ENCODE measurements at regions not wholly inside any gene's neighbourhood (a gene's known extent, or its start where the extent isn't known, plus 50 kb on each side); places are given as distances from the start of the nearest gene placed in this dataset.
A peak's percentile ranks its signal among the peaks of the same experiment; 100 is the strongest.

DNA sequence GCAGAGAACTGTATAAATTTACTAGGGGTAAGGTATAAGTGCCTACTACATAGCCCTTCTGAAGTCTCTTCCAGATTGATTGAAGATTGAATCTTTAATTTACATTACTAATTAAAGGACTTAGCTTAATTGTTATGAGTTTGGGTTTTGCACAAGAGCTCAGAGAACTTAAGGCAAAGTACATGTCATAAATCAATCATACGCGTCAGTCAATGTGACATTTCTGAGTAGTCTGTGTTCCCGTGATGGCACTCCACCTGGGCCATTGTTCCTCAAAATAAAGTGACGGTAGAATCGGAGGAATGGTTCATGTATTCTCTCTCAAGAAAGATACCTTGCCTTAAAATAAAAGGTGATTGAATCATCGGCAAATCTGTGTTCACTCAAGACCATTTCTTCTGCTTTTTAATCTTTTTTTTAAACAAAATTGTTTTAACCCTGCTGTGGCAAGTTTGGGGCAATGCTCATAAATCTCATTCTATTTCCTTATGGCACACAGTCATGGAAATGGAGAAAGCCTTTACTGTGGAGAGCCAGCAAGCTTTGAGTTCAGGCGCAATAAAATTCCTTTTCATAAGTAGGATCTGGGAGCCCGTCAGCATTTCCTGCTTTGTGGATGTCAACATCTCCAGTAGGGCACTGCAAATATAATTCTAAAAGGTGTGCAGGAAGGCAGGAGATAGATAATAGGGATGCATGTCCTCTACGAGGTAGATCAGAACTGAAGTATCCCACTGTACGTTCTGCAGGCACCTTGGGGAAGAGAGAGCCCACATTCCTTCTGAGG lies 427.4 kb downstream of the GATA3 start:
- no peak for DNase-seq (ENCODE audit: low read depth)

GRCh38 chr10:8485032-8485431 lies 430.5 kb downstream of the GATA3 start:
- DNase-seq (ENCODE audit: low read depth) = no peak

- DNase-seq (ENCODE audit: low read depth) = peak; percentile 57
These were observed 432.9 kb downstream of the GATA3 start for GRCh38 chr10:8487346-8487745.

GRCh38 chr10:8489232-8489631 lies 434.7 kb downstream of the GATA3 start:
- DNase-seq (ENCODE audit: low read depth) = no peak

DNA sequence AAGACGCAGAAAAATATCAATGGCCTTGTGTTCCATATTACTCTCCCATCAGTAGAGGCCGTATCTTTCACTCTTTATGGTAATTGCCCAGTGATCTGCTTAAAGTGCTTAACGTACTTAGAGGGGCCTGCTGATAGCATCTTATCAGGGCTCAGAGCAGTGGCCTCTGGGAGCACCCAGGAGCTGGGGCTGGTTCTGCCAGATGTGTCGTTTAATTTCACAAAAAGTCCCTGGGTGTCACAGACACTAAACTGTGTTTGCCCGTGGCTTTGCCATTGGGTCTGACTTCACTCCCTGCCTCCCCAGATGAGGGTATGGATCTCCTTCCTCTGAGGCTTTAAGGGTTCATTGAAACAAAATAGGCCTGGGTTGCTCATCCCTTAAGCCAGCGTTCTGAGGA lies 435.3 kb downstream of the GATA3 start:
- no peak for DNase-seq (ENCODE audit: low read depth)

DNA sequence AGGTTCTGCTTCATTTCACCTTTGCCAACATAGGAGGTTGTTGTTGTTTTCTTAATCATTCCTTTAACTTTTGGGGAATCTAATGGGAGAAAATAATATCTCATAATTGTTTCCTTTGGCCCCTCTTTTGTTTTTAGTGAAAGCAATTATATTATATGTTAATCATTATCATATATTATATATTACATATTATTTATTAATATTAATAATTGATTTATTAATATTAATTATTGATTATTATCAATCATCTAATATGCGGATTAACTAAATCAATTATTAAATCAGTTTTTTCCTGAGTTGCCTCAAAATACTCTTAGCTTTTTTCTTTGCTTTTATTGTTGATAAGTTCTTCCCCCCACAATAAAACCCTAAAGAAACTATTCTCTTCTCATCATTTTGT lies 443.8 kb downstream of the GATA3 start:
- no peak for DNase-seq (ENCODE audit: low read depth)

DNA sequence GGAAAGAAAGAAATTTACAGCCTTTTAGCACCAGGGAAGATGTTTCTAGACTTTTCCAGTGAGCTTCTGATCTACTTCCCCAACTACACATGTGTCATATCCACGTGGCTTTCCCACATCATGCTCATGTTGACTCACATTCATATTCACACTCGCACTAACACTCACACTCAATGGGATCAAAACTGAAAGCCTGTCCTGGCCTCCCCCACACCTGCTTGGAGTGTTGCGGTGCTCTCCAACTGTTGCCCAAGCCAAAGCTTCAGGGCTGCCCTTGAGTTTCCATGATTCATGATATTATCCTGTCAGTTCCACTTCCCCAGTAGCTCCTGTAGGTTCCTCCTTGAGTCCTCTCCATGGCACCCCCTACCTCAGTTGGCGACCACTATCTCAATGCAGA lies 444.4 kb downstream of the GATA3 start:
- DNase-seq (ENCODE audit: low read depth) = peak; percentile 8

DNA sequence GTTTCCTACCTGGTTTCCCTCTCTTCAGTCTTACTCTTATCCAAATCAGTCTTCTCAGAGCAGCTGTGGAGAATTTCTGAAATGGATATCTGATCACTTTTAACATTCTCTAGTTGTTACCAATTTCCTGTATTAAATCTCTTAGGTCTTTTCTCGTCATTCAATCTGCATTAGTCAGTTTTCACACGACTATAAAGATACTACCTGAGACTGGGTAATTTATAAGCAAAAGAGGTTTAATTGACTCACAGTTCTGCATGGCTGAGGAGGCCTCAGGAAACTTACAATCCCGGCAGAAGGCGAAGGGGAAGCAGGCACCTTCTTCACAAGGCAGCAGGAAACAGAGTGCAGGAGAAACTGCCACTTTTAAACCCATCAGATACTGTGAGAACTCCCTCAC lies 444.8 kb downstream of the GATA3 start:
- DNase-seq (ENCODE audit: low read depth) = no peak

- DNase-seq (ENCODE audit: low read depth) = no peak
These were observed 445.4 kb downstream of the GATA3 start for GRCh38 chr10:8499752-8500390.

DNA sequence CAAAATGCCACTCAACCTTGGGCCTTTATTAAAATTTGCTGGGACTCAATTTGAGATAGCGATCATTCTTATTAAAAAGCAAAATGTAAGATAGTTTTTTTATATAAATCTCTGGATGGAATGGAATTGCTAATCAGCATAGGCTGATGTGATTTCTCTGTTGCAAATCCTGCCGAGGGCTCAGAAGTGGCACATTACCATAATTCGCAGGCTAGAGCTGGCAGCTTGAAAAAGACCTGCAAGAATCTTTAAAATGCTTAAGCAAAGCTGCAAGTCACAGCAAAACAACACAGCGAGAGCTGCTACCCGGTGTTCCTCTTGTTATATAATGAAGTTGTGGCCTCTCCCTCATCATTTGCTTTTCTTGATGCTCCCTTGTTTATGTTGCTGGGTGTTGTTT lies 448.1 kb downstream of the GATA3 start:
- no peak for DNase-seq (ENCODE audit: low read depth)

DNA sequence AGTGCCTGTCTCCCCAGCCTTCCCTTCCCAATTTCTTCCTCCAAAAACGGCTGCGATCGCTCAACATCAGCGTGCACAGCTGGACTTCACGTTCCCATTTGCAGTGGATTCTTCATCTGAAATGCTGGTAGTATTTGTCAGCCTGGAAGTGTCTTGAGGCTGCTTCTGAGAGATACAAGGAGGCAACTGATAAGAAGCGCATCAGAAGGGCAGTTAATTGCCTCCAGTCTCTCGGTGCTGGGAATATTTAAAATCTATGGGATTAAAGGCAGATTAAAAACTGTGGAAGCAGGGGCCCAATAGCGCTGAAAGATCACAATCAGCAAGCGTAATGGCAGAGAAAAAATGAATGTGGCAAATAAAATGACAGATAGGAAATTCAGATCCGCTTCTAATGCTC lies 450.0 kb downstream of the GATA3 start:
- no peak for DNase-seq (ENCODE audit: low read depth)

GRCh38 chr10:8507156-8507555 lies 452.7 kb downstream of the GATA3 start:
- DNase-seq (ENCODE audit: low read depth) = no peak

GRCh38 chr10:8508882-8509281 lies 454.4 kb downstream of the GATA3 start:
- DNase-seq (ENCODE audit: low read depth) = no peak

GRCh38 chr10:8510471-8510870 lies 456.0 kb downstream of the GATA3 start:
- no peak for DNase-seq (ENCODE audit: low read depth)

DNA sequence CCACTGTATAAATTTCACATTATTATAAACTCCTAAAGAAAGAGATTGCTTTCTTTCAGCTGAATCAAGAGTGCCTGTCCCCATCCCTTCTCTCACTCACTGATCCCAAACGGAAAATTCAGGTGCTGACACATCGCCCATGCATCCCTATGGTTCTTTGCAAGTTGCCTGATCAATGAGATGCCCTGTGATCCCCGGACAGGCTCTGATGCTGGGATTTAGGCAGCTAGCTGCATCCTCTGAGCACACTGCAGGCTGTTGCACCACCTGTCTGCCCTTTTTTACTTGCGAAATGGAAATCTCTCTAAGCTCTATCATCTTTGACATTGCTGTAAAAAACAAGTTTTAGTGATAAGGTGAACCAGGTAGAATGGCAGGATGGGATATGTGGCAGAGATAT lies 456.5 kb downstream of the GATA3 start:
- no peak for DNase-seq (ENCODE audit: low read depth)

DNA sequence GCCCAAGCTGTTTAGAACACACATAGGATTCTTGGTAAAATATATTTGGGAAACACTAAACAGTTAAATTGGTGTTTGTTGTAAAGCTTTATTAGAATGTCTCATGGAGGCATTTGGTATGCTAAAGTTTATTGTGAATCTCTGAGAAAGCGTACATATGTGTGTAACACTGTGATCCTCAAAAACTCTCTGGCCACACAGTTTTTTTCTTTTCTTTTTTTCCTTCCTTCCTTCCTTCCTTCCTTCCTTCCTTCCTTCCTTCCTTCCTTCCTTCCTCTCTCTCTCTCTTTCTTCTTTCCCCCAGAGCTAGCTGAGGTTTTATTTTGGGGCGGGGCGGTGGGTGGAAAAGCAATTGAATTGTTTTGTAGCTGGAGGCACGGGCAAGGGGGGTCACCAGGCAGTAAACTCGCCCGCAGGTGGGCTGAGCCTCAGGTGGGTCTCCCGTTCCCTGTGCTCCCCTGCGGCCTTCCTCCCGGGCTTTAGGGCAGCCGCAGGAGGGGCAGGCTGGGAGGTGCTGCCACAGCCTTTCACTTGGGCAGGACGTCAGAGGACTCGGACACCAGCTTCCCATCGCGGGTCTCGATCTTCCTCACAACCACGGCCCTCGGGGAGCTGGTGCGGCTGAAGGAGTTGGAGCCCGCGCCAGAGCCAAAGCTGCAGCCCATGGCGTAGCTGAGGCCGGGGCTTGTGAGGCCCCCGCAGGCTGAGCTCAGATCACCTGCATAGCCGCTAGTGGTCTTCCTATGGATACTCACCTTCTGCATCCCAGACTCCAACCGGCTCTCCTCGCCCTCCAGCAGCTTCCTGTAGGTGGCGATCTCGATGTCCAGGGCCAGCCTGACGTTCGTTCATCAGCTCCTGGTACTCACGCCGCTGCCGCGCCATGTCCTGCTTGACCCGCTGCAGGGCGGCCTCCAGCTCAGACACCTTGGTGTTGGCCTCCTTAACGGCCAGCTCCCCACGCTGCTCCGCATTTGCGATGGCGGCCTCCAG lies 459.0 kb downstream of the GATA3 start:
- DNase-seq (ENCODE audit: low read depth) = no peak

DNA sequence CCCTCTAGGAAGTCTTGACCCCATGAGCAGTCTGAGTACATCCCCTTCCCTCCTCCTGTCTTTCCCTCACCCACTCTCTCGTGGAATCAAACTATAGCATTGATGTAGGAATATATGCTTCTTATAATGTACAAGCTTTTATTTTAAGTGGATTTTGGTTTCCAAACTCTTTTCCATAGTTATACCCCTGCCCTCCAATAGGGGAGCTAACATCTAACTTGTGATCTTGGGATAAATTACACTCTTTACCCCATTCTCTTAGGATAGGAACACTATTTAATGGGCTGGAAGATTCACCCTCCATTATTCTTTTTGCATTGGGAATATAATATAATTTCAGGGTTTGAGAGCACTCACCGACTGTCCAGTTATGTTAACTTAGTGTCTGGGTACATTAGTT lies 465.9 kb downstream of the GATA3 start:
- DNase-seq (ENCODE audit: low read depth) = no peak

- DNase-seq (ENCODE audit: low read depth) = no peak
These were observed 473.3 kb downstream of the GATA3 start for GRCh38 chr10:8527773-8528172.

GRCh38 chr10:8531116-8531515 lies 476.6 kb downstream of the GATA3 start:
- DNase-seq (ENCODE audit: low read depth) = no peak

GRCh38 chr10:8532647-8533046 lies 478.2 kb downstream of the GATA3 start:
- DNase-seq (ENCODE audit: low read depth) = no peak

GRCh38 chr10:8533462-8533861 lies 479.0 kb downstream of the GATA3 start:
- no peak for DNase-seq (ENCODE audit: low read depth)

- DNase-seq (ENCODE audit: low read depth) = peak; percentile 29
These were observed 479.6 kb downstream of the GATA3 start for GRCh38 chr10:8534096-8534495.

Data from RPMI7951 (cell line).